Left lobe of liver (tissue), 2 donors: ENCODE measurements at regions not wholly inside any gene's neighbourhood (a gene's known extent, or its start where the extent isn't known, plus 50 kb on each side); places are given as distances from the start of the nearest gene placed in this dataset.
"Not testable (repeated sequence)": the region's sequence is repeated elsewhere in the genome, so short reads cannot be mapped to it uniquely, and the experiment has no call there.

Experiments
- ATAC-seq: fragments of 200-7000 bp; cut with Tn5 transposase; one replicate; pipeline ENCODE4 v1.9.1; 2020; ENCODE audit warnings: mild to moderate bottlenecking, moderate library complexity
- DNase-seq: peaks from one replicate; pipeline ENCODE4 v3.0.0-alpha.2; 2020; ENCODE audit warnings: low spot score
- donor health status: DM: no; HTN: no; CAD: no; lungs with moderate emphysema.
- donor health status: DM: no; HTN: yes; CAD: no.

DNA sequence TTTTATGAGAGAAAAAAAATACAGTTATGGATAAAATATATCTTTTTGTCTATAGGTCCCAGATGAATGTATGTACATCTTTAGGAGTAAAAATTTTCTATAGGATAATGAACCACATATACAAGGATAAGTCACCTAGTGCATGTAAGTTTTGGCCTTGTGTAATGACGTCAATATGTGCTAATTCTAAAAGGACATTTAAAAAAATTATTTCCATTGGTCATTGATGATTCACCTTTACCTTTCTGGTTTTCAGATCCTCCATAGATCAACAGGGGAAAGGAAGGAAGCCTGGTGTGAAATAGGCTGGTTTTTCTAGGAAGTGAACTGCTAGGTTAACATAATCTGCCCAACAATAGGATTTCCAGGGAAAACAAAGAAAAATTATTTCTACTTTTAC is 684.3 kb upstream of the SOX9 start:
- ATAC-seq (no peak), DNase-seq (no peak)

GRCh38 chr17:71437166-71437565 is 683.7 kb upstream of the SOX9 start:
- DNase-seq (no peak), ATAC-seq (no peak)

DNA sequence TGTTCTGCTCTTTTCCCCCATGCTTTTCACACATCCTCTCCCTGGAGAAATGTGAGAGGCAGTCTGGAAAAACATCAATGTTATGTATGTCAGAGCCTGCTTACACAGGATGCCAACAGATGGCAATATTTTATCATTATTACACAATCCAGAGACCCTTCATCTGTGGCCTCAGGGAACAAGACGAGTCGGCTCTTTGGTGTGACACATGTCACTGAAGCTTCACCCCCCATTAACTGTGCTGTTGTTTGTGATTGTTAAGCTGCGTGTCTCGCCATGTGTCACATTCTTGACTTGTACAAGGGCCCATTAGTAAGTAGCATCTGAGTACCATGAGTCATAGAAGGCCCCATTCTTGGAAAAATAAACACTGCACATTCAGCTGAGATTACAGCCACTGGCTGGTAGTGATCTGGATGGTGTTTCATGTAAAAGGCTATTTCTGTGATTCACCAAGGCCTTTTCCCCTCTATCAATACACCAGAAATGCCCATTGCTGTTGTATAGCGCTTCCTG is 682.1 kb upstream of the SOX9 start:
- ATAC-seq = no peak

DNA sequence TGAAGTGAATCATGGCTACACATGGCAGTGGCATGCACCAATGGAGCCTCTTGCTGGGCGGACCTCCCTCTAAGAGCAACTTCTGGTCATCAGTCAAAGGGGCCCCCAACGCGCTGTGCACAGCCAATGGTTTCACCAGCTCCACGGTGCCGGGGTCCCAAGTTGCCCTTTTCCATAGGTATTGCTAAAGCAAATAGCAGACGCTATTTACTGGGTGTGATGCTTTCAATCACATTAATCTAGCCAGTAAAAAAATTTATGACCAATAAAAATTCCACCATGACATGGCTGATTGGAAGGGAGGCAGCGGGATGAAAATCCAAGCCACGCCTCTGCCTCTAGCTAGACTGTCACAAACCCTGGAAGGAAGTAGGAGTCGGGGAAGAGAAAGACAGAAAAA is 680.3 kb upstream of the SOX9 start:
- ATAC-seq (no peak), DNase-seq (no peak)

More for the DNA sequence above, 682.1 kb upstream of the SOX9 start:
- DNase-seq = no peak

DNA sequence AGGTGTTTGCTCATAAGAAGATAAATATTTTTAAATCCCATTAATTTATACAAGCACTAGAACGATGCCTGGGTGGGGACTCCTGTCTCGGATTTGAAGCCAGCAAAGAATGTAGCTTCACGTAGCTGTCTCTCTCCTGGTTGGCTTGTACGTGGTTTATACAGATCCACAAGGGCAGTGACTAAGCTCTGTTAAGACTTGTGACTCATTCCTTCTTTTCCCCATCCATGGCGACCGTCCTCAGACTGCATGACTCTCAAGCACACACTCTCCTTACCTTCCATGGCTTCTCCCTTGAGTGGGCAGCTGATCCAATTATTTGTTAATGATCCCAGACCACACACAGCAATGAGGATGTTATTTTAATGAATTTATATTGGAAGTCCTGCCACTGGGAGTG is 679.7 kb upstream of the SOX9 start:
- ATAC-seq = no peak
- DNase-seq = no peak

- ATAC-seq = no peak
- no peak for DNase-seq
Observed at GRCh38 chr17:71444078-71444477, 676.7 kb upstream of the SOX9 start.

DNA sequence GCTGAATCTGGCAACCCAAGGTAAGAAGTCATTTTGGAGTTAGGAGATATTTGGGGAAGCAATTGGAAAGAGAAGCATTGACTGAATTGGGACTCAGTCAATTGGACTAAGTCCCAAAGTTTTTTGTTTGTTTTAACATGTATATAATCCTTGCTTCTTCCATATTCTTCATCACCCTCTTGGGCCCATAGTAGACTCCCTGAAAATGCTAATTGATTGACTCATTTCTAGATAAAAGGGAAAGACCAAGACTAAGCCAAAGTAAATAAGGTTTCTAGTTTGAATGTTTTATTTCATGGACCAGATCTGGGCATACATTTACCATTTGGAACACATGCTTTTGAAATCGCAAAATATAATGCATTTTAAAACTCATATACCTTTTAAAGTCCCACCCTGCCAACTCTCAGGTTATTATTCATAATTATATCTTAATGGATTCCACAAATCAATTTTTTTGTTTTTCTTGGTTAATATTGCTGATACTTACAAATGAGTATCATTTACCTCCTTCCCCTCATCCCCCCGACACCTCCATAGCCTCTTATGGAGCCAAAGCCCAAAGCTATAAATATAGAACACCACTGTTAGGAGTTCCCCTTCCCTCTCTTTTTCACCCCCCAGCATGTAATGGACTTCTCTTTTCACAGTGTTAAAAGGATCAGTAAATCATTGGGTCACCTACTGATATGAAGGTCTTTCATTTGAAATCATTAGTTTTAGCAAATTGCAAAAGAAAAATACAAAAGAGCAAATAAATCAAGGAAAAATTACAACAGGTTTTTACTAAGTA is 674.0 kb upstream of the SOX9 start:
- DNase-seq (no peak), ATAC-seq (no peak)

- ATAC-seq (no peak), DNase-seq (no peak)
Observed at GRCh38 chr17:71447644-71448043, 673.2 kb upstream of the SOX9 start.

DNA sequence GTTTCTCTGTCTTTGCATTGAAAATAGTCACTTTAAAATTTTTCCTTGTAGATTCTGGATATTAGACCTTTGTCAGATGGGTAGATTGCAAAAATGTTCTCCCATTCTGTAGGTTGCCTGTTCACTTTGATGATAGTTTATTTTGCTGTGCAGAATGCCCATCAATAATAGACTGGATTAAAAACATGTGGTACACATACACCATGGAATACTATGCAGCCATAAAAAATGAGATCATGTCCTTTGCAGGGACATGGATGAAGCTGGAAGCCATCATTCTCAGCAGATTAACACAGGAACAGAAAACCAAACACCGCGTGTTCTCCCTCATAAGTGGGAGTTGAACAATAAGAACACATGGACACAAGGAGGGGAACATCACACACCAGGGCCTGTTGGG is 670.2 kb upstream of the SOX9 start:
- ATAC-seq, DNase-seq: not testable (repeated sequence)

- ATAC-seq (no peak), DNase-seq (no peak)
Observed at GRCh38 chr17:71453876-71454422, 666.9 kb upstream of the SOX9 start.

DNA sequence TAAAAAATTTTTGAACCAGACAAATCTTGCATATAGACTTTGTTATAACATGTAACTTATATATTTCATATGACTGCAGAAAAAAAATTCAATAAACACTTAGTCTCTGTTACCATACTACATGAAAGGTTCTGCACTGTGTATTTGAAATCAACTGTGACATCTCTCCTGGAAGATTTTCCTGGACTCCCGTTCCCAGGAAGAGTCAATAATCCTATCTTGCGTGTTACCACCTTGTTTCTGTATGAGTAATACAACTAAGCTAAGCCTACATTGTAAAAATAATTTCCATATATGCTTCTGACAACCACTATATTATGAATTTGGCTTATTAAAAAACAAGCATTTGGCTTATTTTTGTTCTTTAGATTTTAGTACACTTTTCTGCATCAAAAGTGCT is 665.6 kb upstream of the SOX9 start:
- no peak for DNase-seq
- ATAC-seq = no peak

DNA sequence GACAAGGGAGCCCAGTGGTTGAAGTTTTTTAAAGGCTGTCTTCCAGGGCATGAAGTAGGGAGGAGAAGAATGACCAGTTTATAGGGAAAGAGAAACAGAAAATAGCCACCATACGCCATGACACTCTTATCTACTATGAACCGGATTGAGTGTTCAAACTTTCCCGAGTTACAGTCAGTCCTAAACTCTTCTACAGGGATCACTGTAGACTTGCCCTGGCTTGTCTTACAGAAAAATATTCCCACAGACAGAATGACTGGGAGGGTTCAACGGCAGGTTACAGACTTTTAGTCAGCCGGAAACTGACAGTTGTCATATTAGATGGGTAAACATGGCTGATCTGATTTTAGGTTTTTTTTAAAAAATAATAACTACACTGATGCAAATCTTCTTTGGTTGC is 662.5 kb upstream of the SOX9 start:
- DNase-seq (no peak), ATAC-seq (no peak)

GRCh38 chr17:71460943-71461342 is 659.9 kb upstream of the SOX9 start:
- DNase-seq = no peak
- peak; percentile 62 for ATAC-seq

- no peak for DNase-seq
- ATAC-seq = no peak
Observed at GRCh38 chr17:71461498-71462169, 659.2 kb upstream of the SOX9 start.

DNA sequence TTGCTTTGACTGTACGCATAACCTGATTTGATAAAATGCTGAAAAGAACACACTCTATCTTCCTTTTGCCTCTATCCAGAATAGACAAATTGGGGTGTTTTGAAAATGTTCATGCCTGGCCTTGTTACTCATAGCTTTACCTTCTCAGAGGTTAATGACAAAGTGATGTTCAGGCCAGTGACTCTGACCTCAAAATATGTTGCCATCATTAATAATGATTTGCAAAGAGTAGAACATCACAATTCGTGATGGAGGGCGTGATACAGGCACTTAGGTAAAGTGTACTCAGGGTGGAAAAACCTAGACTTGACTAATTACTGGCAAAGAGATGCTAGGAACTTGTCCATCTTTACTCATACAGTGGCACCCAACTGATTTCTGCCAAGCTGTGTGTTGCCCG is 656.6 kb upstream of the SOX9 start:
- DNase-seq (no peak), ATAC-seq (no peak)

- DNase-seq = no peak
Observed at GRCh38 chr17:71464751-71465150, 656.1 kb upstream of the SOX9 start.

GRCh38 chr17:71467719-71468118 is 653.1 kb upstream of the SOX9 start:
- ATAC-seq (no peak), DNase-seq (no peak)

More at GRCh38 chr17:71464751-71465150, 656.1 kb upstream of the SOX9 start:
- no peak for ATAC-seq

- ATAC-seq (no peak), DNase-seq (no peak)
Observed at GRCh38 chr17:71470062-71470461, 650.8 kb upstream of the SOX9 start.

DNA sequence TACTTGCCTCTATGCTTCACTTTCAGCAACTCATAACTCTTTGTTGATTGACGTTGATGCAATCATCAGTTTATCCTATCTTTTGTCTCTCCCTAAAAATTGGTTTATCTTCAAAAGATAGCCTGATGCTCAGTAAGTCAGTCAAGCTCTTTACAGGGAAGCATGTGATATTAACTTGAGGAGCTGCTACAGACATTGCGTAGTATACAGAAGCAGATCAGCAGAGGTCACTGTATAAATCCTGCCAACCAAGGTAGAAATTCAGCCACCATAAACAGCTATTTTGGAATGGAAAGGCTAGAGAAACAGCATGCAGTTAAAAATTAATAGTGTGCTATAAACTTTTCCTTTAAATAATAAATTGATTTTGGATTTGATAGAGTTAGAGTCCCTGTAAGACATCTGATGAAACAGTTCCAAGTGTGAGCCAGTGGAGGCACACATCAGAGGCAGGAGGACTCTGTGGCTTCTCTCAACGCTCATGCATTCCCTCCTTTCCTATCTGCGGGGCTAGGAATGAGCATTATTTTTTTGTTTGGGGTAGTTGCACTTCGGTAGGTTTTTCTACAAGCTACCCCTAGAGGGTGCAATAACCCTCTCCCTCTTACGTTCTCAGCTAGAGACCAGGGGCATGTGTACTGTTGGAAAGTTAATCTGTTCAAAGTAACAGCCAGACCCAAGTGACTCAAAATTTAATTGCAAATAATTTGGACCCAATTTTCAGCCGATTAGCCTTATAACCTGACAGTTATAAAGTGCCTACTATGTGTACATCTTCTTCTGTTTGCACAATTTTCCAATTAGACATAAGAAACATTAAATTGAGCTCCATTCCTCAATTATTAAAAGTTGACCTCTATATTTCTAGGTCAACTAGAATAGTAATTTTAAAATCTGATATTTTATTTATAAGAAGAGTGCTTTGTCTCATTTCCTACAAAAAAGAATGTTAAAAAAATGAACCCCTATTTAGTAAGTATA is 647.7 kb upstream of the SOX9 start:
- ATAC-seq (peak; percentile 92), DNase-seq (no peak)

GRCh38 chr17:71477356-71477755 is 643.5 kb upstream of the SOX9 start:
- no peak for ATAC-seq
- DNase-seq = no peak

- ATAC-seq = no peak
- DNase-seq = no peak
Observed at GRCh38 chr17:71480099-71480498, 640.7 kb upstream of the SOX9 start.
